ENCODE measurements at regions not wholly inside any gene's neighbourhood (a gene's known extent, or its start where the extent isn't known, plus 50 kb on each side); places are given as distances from the start of the nearest gene placed in this dataset.

DNA sequence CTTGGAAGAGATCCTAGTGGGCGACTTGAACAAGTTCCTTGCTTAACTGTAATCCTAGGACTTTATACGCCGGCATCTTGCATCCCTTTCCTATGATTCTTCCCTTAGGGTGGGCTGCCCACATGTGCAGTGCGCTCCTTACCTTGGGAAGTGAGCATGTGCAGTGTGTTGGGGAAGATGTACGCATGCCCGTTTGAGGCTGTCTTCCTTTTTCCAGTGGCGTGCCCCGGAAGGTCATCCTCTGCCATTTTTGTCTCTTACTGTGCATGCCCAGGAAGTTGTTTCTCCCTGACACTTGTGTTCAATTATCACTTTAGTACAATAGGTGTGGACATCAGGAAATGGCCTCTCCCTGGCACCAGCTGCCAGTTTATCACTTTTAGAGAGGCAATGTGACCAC, 936.5 kb downstream of the TBC1D22A start:
- H2AFZ ChIP-seq (ENCODE audit: low read length): no peak overlapping the region
- no peaks in the 10 kb centered on the region for H3K9me2 ChIP-seq (replicated peaks; ENCODE audit: low read depth, low read length)
- H3K9ac ChIP-seq (ENCODE audit: low read depth, low read length, poor library complexity, severe bottlenecking): no peak overlapping the region
- no peak overlapping the region for H3K4me2 ChIP-seq (ENCODE audit: low read depth, low read length, poor library complexity, severe bottlenecking)
- no peaks in the 10 kb centered on the region for H3K27me3 ChIP-seq (ENCODE audit: insufficient read depth, low read length, poor library complexity, severe bottlenecking)
- no peak overlapping the region for H3K4me3 ChIP-seq (ENCODE audit: low read length, poor library complexity, severe bottlenecking)
- H3K4me1 ChIP-seq (ENCODE audit: insufficient read depth, low read length, poor library complexity, severe bottlenecking): no peaks in the 10 kb centered on the region
- no peaks in the 10 kb centered on the region for H3F3A ChIP-seq (ENCODE audit: low read depth)
- no peaks in the 10 kb centered on the region for H3K9me3 ChIP-seq (ENCODE audit: insufficient read depth, low read depth, low read length)
- TF ChIP-seq CTCF (conservative IDR thresholded peaks at IDR 0.05; ENCODE audit: low read length): no peak
- no peak for TF ChIP-seq EZH2phosphoT487 (IDR thresholded peaks at IDR 0.05; ENCODE audit: borderline replicate concordance)
- no peaks in the 10 kb centered on the region for H4K20me1 ChIP-seq (ENCODE audit: insufficient read depth, low read length, poor library complexity, severe bottlenecking)
- H3K36me3 ChIP-seq (ENCODE audit: insufficient read depth, low read length): no peaks in the 10 kb centered on the region
- no peaks in the 10 kb centered on the region for H3K79me2 ChIP-seq (ENCODE audit: insufficient read depth, low read length)

- Histone ChIP-seq H4K20me1 (ENCODE audit: insufficient read depth, low read length, poor library complexity, severe bottlenecking) (no peaks in the 10 kb centered on the region), H2AFZ (ENCODE audit: low read length) (no peak overlapping the region), H3K79me2 (ENCODE audit: insufficient read depth, low read length) (no peaks in the 10 kb centered on the region), H3K4me2 (ENCODE audit: low read depth, low read length, poor library complexity, severe bottlenecking) (no peak overlapping the region), H3K9ac (ENCODE audit: low read depth, low read length, poor library complexity, severe bottlenecking) (no peak overlapping the region), H3K9me3 (ENCODE audit: insufficient read depth, low read depth, low read length) (no peaks in the 10 kb centered on the region), H3K9me2 (replicated peaks; ENCODE audit: low read depth, low read length) (no peaks in the 10 kb centered on the region), H3K4me1 (ENCODE audit: insufficient read depth, low read length, poor library complexity, severe bottlenecking) (no peaks in the 10 kb centered on the region), H3K27me3 (ENCODE audit: insufficient read depth, low read length, poor library complexity, severe bottlenecking) (no peaks in the 10 kb centered on the region), H3F3A (ENCODE audit: low read depth) (no peaks in the 10 kb centered on the region), H3K4me3 (ENCODE audit: low read length, poor library complexity, severe bottlenecking) (no peak overlapping the region), H3K36me3 (ENCODE audit: insufficient read depth, low read length) (no peaks in the 10 kb centered on the region)
- no peak for TF ChIP-seq EZH2phosphoT487 (IDR thresholded peaks at IDR 0.05; ENCODE audit: borderline replicate concordance)
- no peak for TF ChIP-seq CTCF (conservative IDR thresholded peaks at IDR 0.05; ENCODE audit: low read length)
Measured at GRCh38 chr22:47697861-47698260, 935.4 kb downstream of the TBC1D22A start.

- no peaks in the 10 kb centered on the region for H3K27me3 ChIP-seq (ENCODE audit: insufficient read depth, low read length, poor library complexity, severe bottlenecking)
- H3K79me2 ChIP-seq (ENCODE audit: insufficient read depth, low read length): no peaks in the 10 kb centered on the region
- H2AFZ ChIP-seq (ENCODE audit: low read length): no peak overlapping the region
- H3K36me3 ChIP-seq (ENCODE audit: insufficient read depth, low read length): no peaks in the 10 kb centered on the region
- no peak overlapping the region for H3K9ac ChIP-seq (ENCODE audit: low read depth, low read length, poor library complexity, severe bottlenecking)
- H3K4me1 ChIP-seq (ENCODE audit: insufficient read depth, low read length, poor library complexity, severe bottlenecking): no peaks in the 10 kb centered on the region
- no peaks in the 10 kb centered on the region for H3F3A ChIP-seq (ENCODE audit: low read depth)
- no peaks in the 10 kb centered on the region for H4K20me1 ChIP-seq (ENCODE audit: insufficient read depth, low read length, poor library complexity, severe bottlenecking)
- no peak overlapping the region for H3K4me3 ChIP-seq (ENCODE audit: low read length, poor library complexity, severe bottlenecking)
- TF ChIP-seq CTCF (conservative IDR thresholded peaks at IDR 0.05; ENCODE audit: low read length): no peak
- TF ChIP-seq EZH2phosphoT487 (IDR thresholded peaks at IDR 0.05; ENCODE audit: borderline replicate concordance): no peak
- H3K4me2 ChIP-seq (ENCODE audit: low read depth, low read length, poor library complexity, severe bottlenecking): no peak overlapping the region
- no peaks in the 10 kb centered on the region for H3K9me3 ChIP-seq (ENCODE audit: insufficient read depth, low read depth, low read length)
- H3K9me2 ChIP-seq (replicated peaks; ENCODE audit: low read depth, low read length): no peaks in the 10 kb centered on the region
Measured at GRCh38 chr22:47696776-47697175, 934.3 kb downstream of the TBC1D22A start.
